AG04449 (cell line): ENCODE measurements at regions not wholly inside any gene's neighbourhood (a gene's known extent, or its start where the extent isn't known, plus 50 kb on each side); places are given as distances from the start of the nearest gene placed in this dataset.

Source experiments
- CTCF ChIA-PET: fragments of 350-600 bp; formaldehyde crosslinking; extraction: SDS; loops from one replicate; lab custom pipeline; 2021; ENCODE audit warnings: antibody characterized with exemption; lab: Yijun Ruan, JAX
- POLR2A ChIA-PET: fragments of 400-600, 350-600 bp; formaldehyde crosslinking; extraction: SDS; loops from one replicate; lab custom pipeline; 2020; ENCODE audit warnings: antibody characterized with exemption, inconsistent platforms; lab: Yijun Ruan, JAX
- DNase-seq: peaks from one replicate; pipeline ENCODE4 v3.0.0-alpha.2; 2010; ENCODE audit warnings: low read depth, low spot score
- H3K4me3 ChIP-seq: 2 replicates; pipeline ENCODE4 v1.5.1; 2011; ENCODE audit warnings: low read depth, mild to moderate bottlenecking, control low read depth, low read length
- CTCF ChIP-seq: IDR thresholded peaks from one replicate; pipeline ENCODE4 v1.5.1; 2011; ENCODE audit warnings: mild to moderate bottlenecking, moderate library complexity, low read length, control low read depth, inconsistent platforms; ENCODE audit not compliant: insufficient read depth; ENCODE audit errors: missing control alignments

DNA sequence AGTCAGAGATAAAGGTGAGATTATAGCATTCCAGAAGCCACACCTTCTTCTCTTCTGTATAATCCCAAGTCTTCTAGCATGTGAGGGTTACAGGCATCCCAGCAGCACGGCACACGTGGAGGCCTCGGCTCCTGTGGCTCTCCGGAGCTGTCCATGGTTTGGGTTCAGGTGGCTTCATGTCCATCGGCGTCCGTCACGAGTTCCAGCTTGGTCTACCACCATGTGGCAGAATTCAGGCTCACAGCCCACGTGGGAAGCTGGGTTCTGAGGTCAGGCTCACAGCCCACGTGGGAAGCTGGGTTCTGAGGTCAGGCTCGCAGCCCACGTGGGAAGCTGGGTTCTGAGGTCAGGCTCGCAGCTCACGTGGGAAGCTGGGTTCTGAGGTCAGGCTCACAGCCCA lies 378.3 kb upstream of the SALL3 start:
- H3K4me3 ChIP-seq: no peak overlapping the region
- POLR2A ChIA-PET: no interaction called here
- TF ChIP-seq CTCF: no peak
- DNase-seq: no peak
- CTCF ChIA-PET: no interaction called here

DNA sequence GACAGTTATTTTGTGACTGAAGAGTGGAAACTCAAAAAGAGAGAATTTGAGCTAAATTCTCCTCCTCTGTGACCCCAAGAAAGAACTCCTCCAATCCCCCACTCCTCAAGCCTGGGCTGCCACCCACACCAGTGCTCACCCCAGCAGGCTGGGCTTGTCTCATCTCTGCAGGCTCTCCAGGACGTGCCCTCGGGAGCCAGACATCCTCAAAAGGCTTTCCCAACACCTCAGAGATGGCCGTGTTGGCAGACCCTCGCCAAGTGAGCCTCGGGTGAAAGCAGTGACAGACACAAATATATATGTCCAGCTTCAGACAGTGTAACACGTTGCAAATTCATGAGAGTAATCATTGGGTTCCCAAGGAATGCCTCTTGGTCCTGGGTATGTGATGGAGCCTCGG lies 377.7 kb upstream of the SALL3 start:
- DNase-seq: no peak
- POLR2A ChIA-PET: no interaction called here
- H3K4me3 ChIP-seq: no peak overlapping the region
- TF ChIP-seq CTCF: no peak
- CTCF ChIA-PET: no interaction called here

- CTCF ChIA-PET: no interaction called here
- DNase-seq: no peak
These were observed 377.2 kb upstream of the SALL3 start for GRCh38 chr18:78602430-78602829.

DNA sequence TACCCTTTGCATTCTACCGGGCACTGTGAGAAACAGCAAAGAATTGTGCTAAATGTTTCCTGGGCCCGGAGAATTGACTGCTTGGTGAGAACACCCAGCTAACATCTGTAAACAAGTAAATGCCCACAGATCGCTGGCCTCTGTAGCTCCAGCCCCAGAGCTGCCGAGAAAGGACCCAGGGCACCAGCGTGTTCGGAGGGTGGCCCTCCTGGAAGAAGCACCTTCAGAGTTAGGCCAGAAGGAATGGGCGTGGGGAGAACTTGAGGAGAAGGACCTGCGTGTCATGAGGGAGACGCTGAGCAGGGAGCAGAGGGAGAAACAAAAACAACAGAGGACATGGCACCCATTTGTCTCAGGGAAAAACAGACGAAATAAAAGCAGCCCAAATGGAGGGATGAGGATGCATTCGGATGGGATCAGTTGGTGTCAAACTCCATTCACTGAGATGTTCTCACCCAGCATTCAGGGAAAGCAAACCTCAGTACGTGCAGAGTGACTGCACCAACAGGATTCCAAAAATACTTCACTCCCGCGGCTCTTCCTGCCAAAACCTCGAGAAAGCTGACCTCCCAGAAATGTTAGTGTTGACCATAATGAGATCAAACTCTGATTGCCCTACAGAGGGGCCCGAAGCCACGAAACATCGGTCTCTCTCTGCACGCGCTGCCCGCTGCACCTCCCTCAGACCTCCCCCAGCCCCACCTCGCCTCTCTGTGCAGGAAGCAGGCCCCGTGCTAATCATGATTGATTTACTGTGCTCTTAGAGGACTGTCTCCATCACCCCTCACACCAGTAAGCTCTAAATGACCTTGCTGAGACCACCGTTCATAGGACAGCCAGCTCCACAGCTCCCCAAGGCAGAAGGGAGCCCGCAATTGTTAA lies 376.3 kb upstream of the SALL3 start:
- TF ChIP-seq CTCF: no peak
- CTCF ChIA-PET: no interaction called here

More at GRCh38 chr18:78602430-78602829, 377.2 kb upstream of the SALL3 start:
- H3K4me3 ChIP-seq: no peak overlapping the region
- no peak for TF ChIP-seq CTCF
- POLR2A ChIA-PET: no interaction called here

DNA sequence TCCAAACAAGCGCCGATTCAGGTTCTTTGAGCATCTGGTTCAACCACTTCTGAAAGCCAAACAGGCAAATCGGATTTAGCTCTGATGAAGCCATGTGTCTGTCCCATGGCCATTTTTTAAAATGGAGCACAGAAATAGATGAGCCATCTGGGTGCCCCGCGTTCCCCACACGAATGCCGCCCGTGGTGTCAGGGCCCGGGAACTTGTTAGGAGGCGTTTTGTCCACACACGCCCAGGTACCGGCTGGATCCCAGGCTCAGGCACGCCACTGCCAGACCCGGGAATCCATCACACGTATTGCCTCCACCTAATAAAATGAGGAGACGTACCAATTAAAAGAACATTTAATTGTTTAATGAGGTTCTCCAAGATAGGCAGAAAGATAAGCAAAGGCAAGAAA lies 374.4 kb upstream of the SALL3 start:
- no peak for DNase-seq
- no peak overlapping the region for H3K4me3 ChIP-seq
- no peak for TF ChIP-seq CTCF
- POLR2A ChIA-PET: no interaction called here
- CTCF ChIA-PET: no interaction called here

More for the DNA sequence above, 376.3 kb upstream of the SALL3 start:
- POLR2A ChIA-PET: no interaction called here
- H3K4me3 ChIP-seq: no peak overlapping the region
- no peak for DNase-seq

DNA sequence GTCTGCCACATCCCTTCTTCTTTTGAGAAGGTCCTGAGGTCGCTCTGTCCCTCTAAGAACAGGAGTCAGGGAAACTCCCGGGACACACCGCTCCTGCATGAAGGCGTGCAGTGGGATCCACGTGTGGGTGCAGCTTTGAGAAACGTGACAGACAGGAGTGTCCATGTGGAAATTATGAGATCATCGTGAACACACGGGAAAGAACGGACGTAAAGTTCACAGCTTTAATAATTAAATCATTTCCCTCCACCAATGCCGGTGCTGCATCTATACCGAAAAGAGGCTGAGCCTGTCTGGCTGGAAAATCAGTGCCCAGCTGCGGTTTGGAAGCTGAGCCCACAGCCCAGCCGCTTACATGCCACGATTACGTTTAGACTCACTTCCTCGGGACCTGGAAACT lies 372.4 kb upstream of the SALL3 start:
- no peak overlapping the region for H3K4me3 ChIP-seq
- TF ChIP-seq CTCF: no peak
- ChIA-PET POLR2A (no interaction called here), CTCF (no interaction called here)
- DNase-seq: no peak
